Keratinocyte (primary cell): ENCODE measurements at regions not wholly inside any gene's neighbourhood (a gene's known extent, or its start where the extent isn't known, plus 50 kb on each side); places are given as distances from the start of the nearest gene placed in this dataset.

ENCODE experiments used
- DNase-seq: peaks from one replicate; pipeline ENCODE4 v3.0.0-alpha.2; 2011; ENCODE audit warnings: low read depth, missing footprints, low spot score
- FAIRE-seq: peaks from 2 replicates; lab custom pipeline; 2011; peaks lifted over from hg19 to GRCh38; lab: Jason Lieb, UNC
- H2AFZ ChIP-seq: 2 replicates; pipeline ENCODE4 v1.6.0; 2012; ENCODE audit warnings: low read length, control low read depth, inconsistent platforms; ENCODE audit not compliant: control insufficient read depth
- H3K27ac ChIP-seq: 2 replicates; pipeline ENCODE4 v1.5.1; 2011; ENCODE audit warnings: low read length; ENCODE audit not compliant: control insufficient read depth, insufficient read depth
- H3K27me3 ChIP-seq: 3 replicates; pipeline ENCODE4 v1.6.0; 2011; ENCODE audit warnings: low read length; ENCODE audit not compliant: control insufficient read depth, insufficient read depth; ENCODE audit errors: extremely low read depth
- H3K36me3 ChIP-seq, 2 experiments: 2 replicates in 1 of 2; 3 replicates in 1 of 2; pipeline ENCODE4 v1.5.1; 2011; ENCODE audit warnings: low read length in 2 of 2, mild to moderate bottlenecking in 1 of 2; ENCODE audit not compliant: control insufficient read depth in 2 of 2, insufficient read depth in 2 of 2; ENCODE audit errors: extremely low read depth in 1 of 2
- H3K4me1 ChIP-seq: 3 replicates; pipeline ENCODE4 v1.5.1; 2011; ENCODE audit warnings: low read length; ENCODE audit not compliant: control insufficient read depth, insufficient read depth; ENCODE audit errors: extremely low read depth
- H3K4me2 ChIP-seq: 3 replicates; pipeline ENCODE4 v1.6.0; 2011; ENCODE audit warnings: low read depth, low read length; ENCODE audit not compliant: control insufficient read depth, insufficient read depth; ENCODE audit errors: extremely low read depth
- H3K4me3 ChIP-seq, 3 experiments: fragments of 200-600 bp in 1 of 3; sonication (generic) in 1 of 3; 2 replicates in 2 of 3; 3 replicates in 1 of 3; pipeline ENCODE4 v1.5.1; 2011 to 2016; ENCODE audit warnings: low read length in 3 of 3, mild to moderate bottlenecking in 3 of 3, control low read depth in 2 of 3, inconsistent platforms in 1 of 3, low read depth in 1 of 3, mixed read lengths in 1 of 3, mixed run types in 1 of 3, moderate library complexity in 1 of 3; ENCODE audit not compliant: control insufficient read depth in 2 of 3, insufficient read depth in 2 of 3; ENCODE audit errors: extremely low read depth in 1 of 3
- H3K79me2 ChIP-seq: 2 replicates; pipeline ENCODE4 v1.6.0; 2012; ENCODE audit warnings: low read length; ENCODE audit not compliant: control insufficient read depth, insufficient read depth
- H3K9ac ChIP-seq: 3 replicates; pipeline ENCODE4 v1.6.0; 2011; ENCODE audit warnings: low read length; ENCODE audit not compliant: control insufficient read depth, insufficient read depth; ENCODE audit errors: extremely low read depth
- H3K9me1 ChIP-seq: 3 replicates; pipeline ENCODE4 v1.6.0; 2011; ENCODE audit warnings: low read length; ENCODE audit not compliant: control insufficient read depth, insufficient read depth; ENCODE audit errors: extremely low read depth
- H3K9me3 ChIP-seq: 2 replicates; pipeline ENCODE4 v1.5.1; 2012; ENCODE audit warnings: low read depth, low read length; ENCODE audit not compliant: control insufficient read depth
- H4K20me1 ChIP-seq: 3 replicates; pipeline ENCODE4 v1.6.0; 2011; ENCODE audit warnings: low read length; ENCODE audit not compliant: control insufficient read depth, insufficient read depth; ENCODE audit errors: extremely low read depth
- EZH2 ChIP-seq: IDR thresholded peaks from one replicate; pipeline ENCODE4 v1.6.1; 2012; ENCODE audit warnings: inconsistent platforms, mild to moderate bottlenecking, low read length, moderate library complexity
- dilution Hi-C: fragments of 300-500 bp; cut with MboI; formaldehyde crosslinking; loops from one replicate; pipeline ENCODE4 v1.7.0; 2020; ENCODE audit warnings: low sequenced_read_pairs; ENCODE audit not compliant: extremely low pct_ligation_motif_present
- TF ChIP-seq, protein P1 (sequence below), 3 experiments: IDR thresholded peaks in 1 of 3; conservative IDR thresholded peaks in 1 of 3; optimal IDR thresholded peaks in 1 of 3; 2 replicates in 2 of 3; 3 replicates in 1 of 3; pipeline versions ENCODE3 to v1.5.1; 2011; ENCODE audit warnings: low read length in 3 of 3, mild to moderate bottlenecking in 3 of 3, moderate library complexity in 2 of 3, control low read depth in 1 of 3, inconsistent platforms in 1 of 3; ENCODE audit not compliant: insufficient read depth in 2 of 3; ENCODE audit errors: extremely low read depth in 1 of 3

DNA sequence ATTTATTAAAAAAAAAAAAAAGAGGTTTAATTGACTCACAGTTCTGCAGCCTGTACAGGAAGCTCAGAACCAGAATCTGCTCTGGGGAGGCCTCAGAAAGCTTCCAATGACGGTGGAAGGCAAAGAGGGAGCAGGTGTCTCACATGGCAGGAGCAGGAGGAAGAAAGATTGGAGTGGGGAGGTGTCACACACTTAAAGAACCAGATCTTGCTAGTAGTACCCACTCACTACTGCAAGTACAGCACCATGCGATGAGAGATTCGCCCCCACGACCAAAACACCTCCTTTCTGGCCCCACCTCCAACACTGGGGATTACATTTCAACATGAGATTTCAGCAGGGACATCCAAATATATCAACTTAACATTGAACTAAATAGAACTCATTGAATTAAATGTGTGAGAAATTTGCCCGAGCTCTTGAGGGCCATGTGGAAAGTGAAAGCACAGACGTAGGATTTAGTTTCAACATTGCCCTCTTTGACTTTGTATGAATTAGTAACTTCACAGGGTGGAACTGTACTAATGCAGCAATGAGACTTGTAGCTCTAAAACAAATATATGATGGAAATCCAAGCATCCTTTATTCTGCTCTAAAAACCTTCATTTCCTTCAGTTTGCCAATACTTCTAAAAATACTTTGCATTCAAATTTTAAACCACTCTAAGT is 628.2 kb downstream of the FAM181B start:
- DNase-seq: no peak
- Histone ChIP-seq H3K9me1 (no peaks in the 10 kb centered on the region), H3K79me2 (no peaks in the 10 kb centered on the region), H3K36me3 (no peaks in the 10 kb centered on the region), H3K9ac (no peak overlapping the region), H4K20me1 (no peaks in the 10 kb centered on the region), H3K9me3 (no peaks in the 10 kb centered on the region), H3K27me3 (no peaks in the 10 kb centered on the region), H3K4me3 (no peak overlapping the region), H2AFZ (no peak overlapping the region), H3K4me1 (no peaks in the 10 kb centered on the region), H3K4me2 (no peak overlapping the region), H3K27ac (no peak overlapping the region)
- FAIRE-seq: no peak
- dilution Hi-C loops: no loop called here
- TF ChIP-seq, protein P1, sequence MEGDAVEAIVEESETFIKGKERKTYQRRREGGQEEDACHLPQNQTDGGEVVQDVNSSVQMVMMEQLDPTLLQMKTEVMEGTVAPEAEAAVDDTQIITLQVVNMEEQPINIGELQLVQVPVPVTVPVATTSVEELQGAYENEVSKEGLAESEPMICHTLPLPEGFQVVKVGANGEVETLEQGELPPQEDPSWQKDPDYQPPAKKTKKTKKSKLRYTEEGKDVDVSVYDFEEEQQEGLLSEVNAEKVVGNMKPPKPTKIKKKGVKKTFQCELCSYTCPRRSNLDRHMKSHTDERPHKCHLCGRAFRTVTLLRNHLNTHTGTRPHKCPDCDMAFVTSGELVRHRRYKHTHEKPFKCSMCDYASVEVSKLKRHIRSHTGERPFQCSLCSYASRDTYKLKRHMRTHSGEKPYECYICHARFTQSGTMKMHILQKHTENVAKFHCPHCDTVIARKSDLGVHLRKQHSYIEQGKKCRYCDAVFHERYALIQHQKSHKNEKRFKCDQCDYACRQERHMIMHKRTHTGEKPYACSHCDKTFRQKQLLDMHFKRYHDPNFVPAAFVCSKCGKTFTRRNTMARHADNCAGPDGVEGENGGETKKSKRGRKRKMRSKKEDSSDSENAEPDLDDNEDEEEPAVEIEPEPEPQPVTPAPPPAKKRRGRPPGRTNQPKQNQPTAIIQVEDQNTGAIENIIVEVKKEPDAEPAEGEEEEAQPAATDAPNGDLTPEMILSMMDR (optimal IDR thresholded peaks at IDR 0.05 in 1 of 3, IDR thresholded peaks at IDR 0.05 in 1 of 3, conservative IDR thresholded peaks at IDR 0.05 in 1 of 3; ENCODE audit: extremely low read depth in 1 of 3, insufficient read depth in 2 of 3, low read length in 3 of 3): no peak
- no peak for TF ChIP-seq EZH2

DNA sequence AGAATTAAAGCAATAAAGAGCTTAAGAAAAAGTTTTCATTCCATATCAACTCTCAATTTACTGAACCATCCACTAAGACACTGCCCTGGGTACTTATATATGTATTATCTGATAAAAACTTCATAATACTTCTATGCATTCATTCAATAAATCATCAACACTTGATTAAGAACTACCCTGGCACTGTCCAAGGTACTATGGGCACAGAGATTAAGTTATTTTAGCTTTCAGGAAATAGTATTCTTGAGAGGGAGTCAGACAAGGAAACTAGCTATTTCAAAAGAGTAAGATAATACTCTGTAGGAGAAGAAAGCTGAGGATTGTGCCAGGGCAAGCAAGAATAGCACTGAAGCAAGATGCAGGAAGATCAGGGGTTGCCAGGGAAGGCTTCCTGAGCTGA is 640.8 kb downstream of the FAM181B start:
- H4K20me1 ChIP-seq: no peaks in the 10 kb centered on the region
- no peak overlapping the region for H3K4me2 ChIP-seq
- H3K27ac ChIP-seq: no peak overlapping the region
- TF ChIP-seq, protein P1 (optimal IDR thresholded peaks at IDR 0.05 in 1 of 3, IDR thresholded peaks at IDR 0.05 in 1 of 3, conservative IDR thresholded peaks at IDR 0.05 in 1 of 3; ENCODE audit: extremely low read depth in 1 of 3, insufficient read depth in 2 of 3, low read length in 3 of 3): no peak
- no peak for TF ChIP-seq EZH2
- dilution Hi-C loops: no loop called here
- H2AFZ ChIP-seq: no peak overlapping the region
- no peaks in the 10 kb centered on the region for H3K9me1 ChIP-seq
- H3K27me3 ChIP-seq: no peaks in the 10 kb centered on the region
- H3K4me1 ChIP-seq: no peaks in the 10 kb centered on the region
- FAIRE-seq: no peak
- no peaks in the 10 kb centered on the region for H3K9me3 ChIP-seq
- no peaks in the 10 kb centered on the region for H3K36me3 ChIP-seq
- H3K9ac ChIP-seq: no peak overlapping the region
- no peak for DNase-seq
- H3K79me2 ChIP-seq: no peaks in the 10 kb centered on the region
- H3K4me3 ChIP-seq: no peak overlapping the region
